CD14-positive monocyte (primary cell): ENCODE measurements at regions not wholly inside any gene's neighbourhood (a gene's known extent, or its start where the extent isn't known, plus 50 kb on each side); places are given as distances from the start of the nearest gene placed in this dataset.

Experiments used
- DNase-seq, 3 donors: peaks; one replicate each; pipeline ENCODE4 v3.0.0-alpha.2; 2011 to 2022
- H2AFZ ChIP-seq: 2 replicates; pipeline ENCODE4 v1.6.0; 2012; ENCODE audit warnings: mild to moderate bottlenecking, low read depth, low read length, inconsistent platforms; ENCODE audit not compliant: insufficient read depth, poor library complexity, severe bottlenecking
- H3K27ac ChIP-seq, 2 donors: 1 replicate in 1 of 2; 2 replicates in 1 of 2; pipeline ENCODE4 v1.5.1; 2012 to 2013; ENCODE audit warnings: low read length in 2 of 2, control low read depth in 1 of 2, inconsistent platforms in 1 of 2, low read depth in 1 of 2, mild to moderate bottlenecking in 1 of 2
- H3K27me3 ChIP-seq, 2 donors: one replicate each; pipeline versions ENCODE4 v1.6.0 to v1.6.1; 2011 to 2013; ENCODE audit warnings: low read length in 2 of 2; ENCODE audit not compliant: control insufficient read depth in 2 of 2, insufficient read depth in 2 of 2
- H3K36me3 ChIP-seq, 2 donors: replicated peaks in 1 of 2; 1 replicate in 1 of 2; 2 replicates in 1 of 2; pipeline versions ENCODE4 v1.5.1 to v1.6.1; 2012 to 2013; ENCODE audit warnings: low read length in 2 of 2, control low read depth in 1 of 2, inconsistent platforms in 1 of 2, mild to moderate bottlenecking in 1 of 2; ENCODE audit not compliant: insufficient read depth in 2 of 2, control insufficient read depth in 1 of 2
- H3K4me1 ChIP-seq, 2 donors: 1 replicate in 1 of 2; 2 replicates in 1 of 2; pipeline versions ENCODE4 v1.5.1 to v1.6.1; 2012 to 2013; ENCODE audit warnings: low read length in 2 of 2, control low read depth in 1 of 2, inconsistent platforms in 1 of 2, mild to moderate bottlenecking in 1 of 2, moderate library complexity in 1 of 2; ENCODE audit not compliant: insufficient read depth in 2 of 2, control insufficient read depth in 1 of 2
- H3K4me2 ChIP-seq: replicated peaks from 2 replicates; pipeline ENCODE3; 2012; ENCODE audit warnings: low read length, moderate library complexity, mild to moderate bottlenecking; ENCODE audit not compliant: poor library complexity, severe bottlenecking; ENCODE audit errors: extremely low read depth
- H3K4me3 ChIP-seq, 3 experiments: fragments of 200-600 bp in 1 of 3; sonication (generic) in 1 of 3; replicated peaks in 1 of 3; 1 replicate in 2 of 3; 2 replicates in 1 of 3; pipeline ENCODE4 v1.5.1; 2011 to 2013; ENCODE audit warnings: low read length in 3 of 3, mild to moderate bottlenecking in 3 of 3, control low read depth in 2 of 3, low read depth in 2 of 3, inconsistent platforms in 1 of 3, moderate library complexity in 1 of 3
- H3K79me2 ChIP-seq: 2 replicates; pipeline ENCODE4 v1.6.0; 2012; ENCODE audit warnings: mild to moderate bottlenecking, control low read depth, inconsistent platforms, low read length, moderate library complexity; ENCODE audit not compliant: insufficient read depth
- H3K9ac ChIP-seq: 2 replicates; pipeline ENCODE4 v1.6.0; 2017; ENCODE audit warnings: low read length, mild to moderate bottlenecking; ENCODE audit not compliant: insufficient read depth, poor library complexity, severe bottlenecking
- H3K9me3 ChIP-seq, 2 donors: replicated peaks in 1 of 2; 1 replicate in 1 of 2; 2 replicates in 1 of 2; pipeline versions ENCODE4 v1.5.1 to v1.6.1; 2012 to 2013; ENCODE audit warnings: low read length in 2 of 2, control low read depth in 1 of 2; ENCODE audit not compliant: control insufficient read depth in 1 of 2, insufficient read depth in 1 of 2
- H4K20me1 ChIP-seq: 2 replicates; pipeline ENCODE4 v1.6.0; 2012; ENCODE audit warnings: mild to moderate bottlenecking, low read length, control low read depth, moderate library complexity; ENCODE audit not compliant: insufficient read depth
- H3K27ac Mint-ChIP-seq, 7 donors: one replicate each; pipeline ENCODE4 v1.8.0; 2020; ENCODE audit warnings: mild to moderate bottlenecking in 7 of 7, mixed read lengths in 7 of 7, moderate library complexity in 6 of 7, inconsistent platforms in 2 of 7
- H3K27me3 Mint-ChIP-seq, 3 donors: one replicate each; pipeline ENCODE4 v1.8.0; 2021 to 2022; ENCODE audit warnings: low read depth in 3 of 3, mild to moderate bottlenecking in 3 of 3, mixed read lengths in 3 of 3, moderate library complexity in 3 of 3, inconsistent platforms in 1 of 3
- H3K36me3 Mint-ChIP-seq, 2 donors: one replicate each; pipeline ENCODE4 v1.8.0; 2020; ENCODE audit warnings: mixed read lengths in 2 of 2, inconsistent platforms in 1 of 2, mild to moderate bottlenecking in 1 of 2
- H3K4me1 Mint-ChIP-seq: one replicate; pipeline ENCODE4 v1.8.0; 2020; ENCODE audit warnings: mild to moderate bottlenecking, mixed read lengths
- H3K4me3 Mint-ChIP-seq, 2 donors: one replicate each; pipeline ENCODE4 v1.8.0; 2020; ENCODE audit warnings: mild to moderate bottlenecking in 2 of 2, mixed read lengths in 2 of 2, moderate library complexity in 1 of 2
- H3K9me3 Mint-ChIP-seq, 7 donors: one replicate each; pipeline ENCODE4 v1.8.0; 2020 to 2022; ENCODE audit warnings: mixed read lengths in 7 of 7, mild to moderate bottlenecking in 6 of 7, moderate library complexity in 6 of 7, inconsistent platforms in 2 of 7
- CTCF ChIP-seq: fragments of 200-600 bp; IDR thresholded peaks from one replicate; pipeline ENCODE4 v1.8.0; 2022; ENCODE audit warnings: antibody characterized with exemption, mild to moderate bottlenecking
- WGBS: methylation state at CpG from one replicate; pipeline ENCODE4 v1.1.5; 2013; ENCODE audit warnings: missing lambda C conversion rate; ENCODE audit not compliant: insufficient coverage; 5-methylcytosine and 5-hydroxymethylcytosine counted together
- intact Hi-C, 2 donors: fragments of 100-400 bp; cut with micrococcal nuclease; formaldehyde crosslinking; loops; one replicate each; pipeline versions ENCODE4 v1.15.0 to v1.15.1; 2023

GRCh38 chr1:82606546-82606945 lies 805.8 kb downstream of the ADGRL2 start:
- Mint-ChIP-seq H3K4me1 (no peaks in the 10 kb centered on the region), H3K36me3 (no peaks in the 10 kb centered on the region), H3K27me3 (peaks cover 0 to 2% (median 0%) of the 10 kb centered on the region in 3 donors), H3K27ac (no peak overlapping the region), H3K4me3 (no peak overlapping the region), H3K9me3 (peaks cover 0 to 7% (median 4%) of the 10 kb centered on the region in 7 donors)
- no peaks in the 10 kb centered on the region for H3K27me3 ChIP-seq
- H3K79me2 ChIP-seq = no peaks in the 10 kb centered on the region
- H2AFZ ChIP-seq = no peak overlapping the region
- no peak overlapping the region for H3K27ac ChIP-seq
- H3K4me1 ChIP-seq = no peaks in the 10 kb centered on the region
- no peak overlapping the region for H3K4me3 ChIP-seq
- H3K36me3 ChIP-seq = no peaks in the 10 kb centered on the region
- H3K9ac ChIP-seq = no peak overlapping the region
- no peak for DNase-seq
- H4K20me1 ChIP-seq = no peaks in the 10 kb centered on the region
- no CpG with 5 or more reads among the region's 1 CpG for WGBS
- no peak for TF ChIP-seq CTCF
- H3K4me2 ChIP-seq = no peak overlapping the region
- intact Hi-C loops = no loop called here
- no peaks in the 10 kb centered on the region for H3K9me3 ChIP-seq

- WGBS = no CpG with 5 or more reads among the region's 4 CpGs
- no peaks in the 10 kb centered on the region for H3K27me3 Mint-ChIP-seq
- Histone ChIP-seq H3K9me3 (no peaks in the 10 kb centered on the region), H3K4me2 (no peak overlapping the region), H4K20me1 (no peaks in the 10 kb centered on the region), H3K9ac (no peak overlapping the region), H3K79me2 (no peaks in the 10 kb centered on the region), H3K4me3 (no peak overlapping the region), H3K4me1 (no peaks in the 10 kb centered on the region), H3K27me3 (no peaks in the 10 kb centered on the region), H3K36me3 (no peaks in the 10 kb centered on the region), H2AFZ (no peak overlapping the region), H3K27ac (no peak overlapping the region)
- H3K27ac Mint-ChIP-seq = no peak overlapping the region
- DNase-seq = no peak
- intact Hi-C loops = no loop called here
- H3K4me1 Mint-ChIP-seq = peaks cover under 1% of the 10 kb centered on the region
- peaks cover 0 to 4% (median 1%) of the 10 kb centered on the region in 7 donors for H3K9me3 Mint-ChIP-seq
- H3K4me3 Mint-ChIP-seq = no peak overlapping the region
- no peaks in the 10 kb centered on the region for H3K36me3 Mint-ChIP-seq
- no peak for TF ChIP-seq CTCF
These were observed 803.8 kb downstream of the ADGRL2 start for GRCh38 chr1:82604524-82604923.
